ENCODE measurements at regions not wholly inside any gene's neighbourhood (a gene's known extent, or its start where the extent isn't known, plus 50 kb on each side); places are given as distances from the start of the nearest gene placed in this dataset.

DNA sequence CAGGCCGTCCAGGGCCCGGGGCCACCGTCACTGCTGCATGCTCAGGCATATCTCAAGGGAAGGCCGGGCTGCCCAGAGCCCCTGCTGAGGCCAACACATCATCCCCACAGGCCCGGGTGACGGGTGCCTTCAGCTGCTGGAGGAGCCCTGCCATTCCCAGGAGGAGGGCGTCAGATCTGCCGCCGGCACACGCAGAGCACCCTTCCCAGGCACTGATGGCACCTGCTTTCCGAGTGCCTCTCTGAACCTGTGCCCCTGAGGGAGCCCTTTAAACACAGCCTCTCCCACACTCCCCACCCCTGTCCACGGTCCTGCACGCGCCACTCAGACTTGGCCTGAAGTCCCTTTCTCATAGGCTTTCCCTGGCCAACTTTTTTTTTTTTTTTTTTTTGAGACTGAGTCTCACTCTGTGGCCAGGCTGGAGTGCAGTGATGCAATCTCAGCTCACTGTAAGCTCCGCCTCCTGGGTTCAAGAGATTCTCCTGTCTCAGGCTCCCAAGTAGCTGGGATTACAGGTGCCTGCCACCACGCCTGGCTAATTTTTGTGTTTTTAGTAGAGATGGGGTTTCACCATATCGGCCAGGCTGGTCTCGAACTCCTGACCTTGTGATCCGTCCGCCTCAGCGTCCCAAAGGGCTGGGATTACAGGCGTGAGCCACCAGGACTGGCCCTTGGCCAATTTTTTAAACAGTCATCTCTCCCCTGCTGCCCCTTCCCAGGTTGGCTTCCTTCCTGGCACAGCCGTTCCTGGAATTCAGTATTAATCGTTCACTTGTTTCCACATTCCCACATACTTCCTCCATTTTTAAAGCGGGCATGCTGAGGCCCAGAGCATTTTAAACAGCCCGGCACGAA lies 211.7 kb downstream of the NDUFA10 start:
- no peak for TF ChIP-seq CTCF (IDR thresholded peaks at IDR 0.05; ENCODE audit: insufficient read depth, low read depth, low read length)
- no peak overlapping the region for H3K4me3 ChIP-seq (ENCODE audit: low read depth, low read length)
- DNase-seq (ENCODE audit: low read depth), result no peak

- no peak overlapping the region for H3K4me3 ChIP-seq (ENCODE audit: low read depth, low read length)
- DNase-seq (ENCODE audit: low read depth), result no peak
Observed at GRCh38 chr2:239811806-239812560, 213.2 kb downstream of the NDUFA10 start.

GRCh38 chr2:239811111-239811781 lies 213.9 kb downstream of the NDUFA10 start:
- H3K4me3 ChIP-seq (ENCODE audit: low read depth, low read length), result no peak overlapping the region
- no peak for DNase-seq (ENCODE audit: low read depth)
- no peak for TF ChIP-seq CTCF (IDR thresholded peaks at IDR 0.05; ENCODE audit: insufficient read depth, low read depth, low read length)

More at GRCh38 chr2:239811806-239812560, 213.2 kb downstream of the NDUFA10 start:
- TF ChIP-seq CTCF (IDR thresholded peaks at IDR 0.05; ENCODE audit: insufficient read depth, low read depth, low read length), result no peak

GRCh38 chr2:239809391-239809790 lies 215.8 kb downstream of the NDUFA10 start:
- DNase-seq (ENCODE audit: low read depth), result no peak
- no peak for TF ChIP-seq CTCF (IDR thresholded peaks at IDR 0.05; ENCODE audit: insufficient read depth, low read depth, low read length)
- H3K4me3 ChIP-seq (ENCODE audit: low read depth, low read length), result no peak overlapping the region

- no peak overlapping the region for H3K4me3 ChIP-seq (ENCODE audit: low read depth, low read length)
- DNase-seq (ENCODE audit: low read depth), result no peak
- TF ChIP-seq CTCF (IDR thresholded peaks at IDR 0.05; ENCODE audit: insufficient read depth, low read depth, low read length), result no peak
Observed at GRCh38 chr2:239807568-239807967, 217.6 kb downstream of the NDUFA10 start.

DNA sequence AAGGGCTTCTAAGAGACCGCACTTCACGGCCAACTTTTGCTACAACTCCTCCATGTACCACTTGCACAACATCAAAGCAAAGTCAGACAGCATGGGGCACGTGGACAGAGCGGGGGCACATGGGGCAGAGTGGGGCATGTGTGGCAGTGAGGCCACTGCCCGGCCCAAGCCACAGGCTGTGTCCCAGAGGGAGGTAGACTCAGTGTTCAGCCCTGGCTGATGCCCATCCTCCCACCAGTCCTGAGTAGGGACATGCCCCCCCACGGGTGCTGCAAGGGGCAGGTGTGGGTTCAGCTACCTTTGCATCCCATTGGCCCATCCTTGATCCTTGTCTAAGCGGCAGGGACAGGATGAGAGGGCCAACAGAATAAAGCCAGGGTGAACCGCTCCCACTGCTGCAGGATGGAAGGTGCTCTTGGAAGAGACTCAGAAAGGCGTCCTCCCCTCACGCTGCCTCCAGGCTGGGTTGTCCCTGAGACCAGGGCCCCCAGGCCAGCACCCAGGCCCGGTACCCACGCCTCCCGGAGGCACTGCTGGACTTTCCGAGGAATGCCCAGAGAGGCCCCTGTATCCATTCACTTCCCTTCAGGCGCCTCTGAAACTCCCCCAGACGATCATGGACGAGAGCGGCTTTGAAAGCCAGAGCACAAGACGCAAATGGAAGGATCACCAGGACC lies 218.2 kb downstream of the NDUFA10 start:
- no peak overlapping the region for H3K4me3 ChIP-seq (ENCODE audit: low read depth, low read length)
- TF ChIP-seq CTCF (IDR thresholded peaks at IDR 0.05; ENCODE audit: insufficient read depth, low read depth, low read length), result no peak
- DNase-seq (ENCODE audit: low read depth), result no peak
